ENCODE measurements at regions not wholly inside any gene's neighbourhood (a gene's known extent, or its start where the extent isn't known, plus 50 kb on each side); places are given as distances from the start of the nearest gene placed in this dataset.

DNA sequence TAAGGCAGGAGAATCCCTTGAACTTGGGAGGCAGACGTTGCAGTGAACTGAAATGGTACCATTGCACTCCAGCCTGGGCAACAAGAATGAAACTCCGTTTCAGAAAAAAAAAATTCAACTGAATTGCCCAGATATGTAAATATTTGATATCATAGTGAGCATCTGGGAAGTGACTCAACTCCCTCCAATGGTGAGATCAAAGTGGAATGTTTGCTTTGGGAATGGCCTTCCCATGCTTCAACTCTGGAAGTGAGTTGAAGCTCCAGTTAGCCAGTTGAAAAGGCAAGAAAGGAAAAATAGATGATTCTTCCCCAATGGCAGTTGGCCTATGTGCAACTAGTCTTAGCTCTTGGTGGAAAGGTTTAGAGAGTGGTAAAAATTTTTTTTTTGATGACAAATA lies 131.6 kb upstream of the CMC1 start:
- Histone ChIP-seq H3K4me1 (ENCODE audit: control insufficient read depth in 5 of 5, insufficient read depth in 5 of 5, low read length in 5 of 5) (peaks cover 0 to under 1% (median 0%) of the 10 kb centered on the region in 5 donors), H3K9me3 (ENCODE audit: control insufficient read depth in 4 of 4, insufficient read depth in 3 of 4, low read length in 3 of 4) (no peaks in the 10 kb centered on the region), H3K27ac (ENCODE audit: low read depth in 1 of 2, low read length in 1 of 2) (no peak overlapping the region), H3K9ac (ENCODE audit: insufficient read depth in 1 of 2, low read length in 2 of 2) (no peak overlapping the region), H3K36me3 (ENCODE audit: control insufficient read depth in 4 of 4, insufficient read depth in 4 of 4, low read length in 4 of 4) (no peaks in the 10 kb centered on the region), H3K4me3 (no peak overlapping the region), H3K27me3 (ENCODE audit: control insufficient read depth in 3 of 3, insufficient read depth in 3 of 3, low read length in 2 of 3) (no peaks in the 10 kb centered on the region)
- DNase-seq (no peak), ATAC-seq (ENCODE audit: insufficient read depth, low FRiP score) (no peak)
- WGBS, 2 donors, result 70 to 87% methylated on average over 2 of the region's 2 CpGs
- TF ChIP-seq, protein P1, sequence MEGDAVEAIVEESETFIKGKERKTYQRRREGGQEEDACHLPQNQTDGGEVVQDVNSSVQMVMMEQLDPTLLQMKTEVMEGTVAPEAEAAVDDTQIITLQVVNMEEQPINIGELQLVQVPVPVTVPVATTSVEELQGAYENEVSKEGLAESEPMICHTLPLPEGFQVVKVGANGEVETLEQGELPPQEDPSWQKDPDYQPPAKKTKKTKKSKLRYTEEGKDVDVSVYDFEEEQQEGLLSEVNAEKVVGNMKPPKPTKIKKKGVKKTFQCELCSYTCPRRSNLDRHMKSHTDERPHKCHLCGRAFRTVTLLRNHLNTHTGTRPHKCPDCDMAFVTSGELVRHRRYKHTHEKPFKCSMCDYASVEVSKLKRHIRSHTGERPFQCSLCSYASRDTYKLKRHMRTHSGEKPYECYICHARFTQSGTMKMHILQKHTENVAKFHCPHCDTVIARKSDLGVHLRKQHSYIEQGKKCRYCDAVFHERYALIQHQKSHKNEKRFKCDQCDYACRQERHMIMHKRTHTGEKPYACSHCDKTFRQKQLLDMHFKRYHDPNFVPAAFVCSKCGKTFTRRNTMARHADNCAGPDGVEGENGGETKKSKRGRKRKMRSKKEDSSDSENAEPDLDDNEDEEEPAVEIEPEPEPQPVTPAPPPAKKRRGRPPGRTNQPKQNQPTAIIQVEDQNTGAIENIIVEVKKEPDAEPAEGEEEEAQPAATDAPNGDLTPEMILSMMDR (IDR thresholded peaks at IDR 0.05; ENCODE audit: control extremely low read depth, extremely low read depth), result no peak

DNA sequence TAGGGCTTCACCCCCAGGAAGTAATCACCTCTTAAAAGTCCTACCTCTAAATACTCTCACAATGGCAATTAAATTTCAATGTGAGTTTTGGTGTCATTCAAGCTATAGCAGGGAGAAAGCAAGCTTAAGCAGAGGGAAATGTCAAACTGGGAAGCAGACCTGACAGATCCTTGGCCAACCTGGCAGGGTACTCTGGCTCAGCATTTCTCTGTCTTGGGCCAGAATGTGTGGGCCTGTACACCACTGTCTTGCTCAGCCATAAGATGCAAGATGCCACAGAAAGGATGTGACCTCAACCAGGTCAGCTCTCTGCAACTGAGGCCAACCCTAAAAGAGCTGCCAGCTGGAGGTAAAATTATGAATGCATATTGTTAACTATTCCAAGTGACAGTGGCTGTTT lies 130.6 kb upstream of the CMC1 start:
- Histone ChIP-seq H3K27me3 (ENCODE audit: control insufficient read depth in 3 of 3, insufficient read depth in 3 of 3, low read length in 2 of 3) (no peaks in the 10 kb centered on the region), H3K27ac (ENCODE audit: low read depth in 1 of 2, low read length in 1 of 2) (no peak overlapping the region), H3K4me3 (no peak overlapping the region), H3K9ac (ENCODE audit: insufficient read depth in 1 of 2, low read length in 2 of 2) (no peak overlapping the region), H3K9me3 (ENCODE audit: control insufficient read depth in 4 of 4, insufficient read depth in 3 of 4, low read length in 3 of 4) (no peaks in the 10 kb centered on the region), H3K36me3 (ENCODE audit: control insufficient read depth in 4 of 4, insufficient read depth in 4 of 4, low read length in 4 of 4) (no peaks in the 10 kb centered on the region), H3K4me1 (ENCODE audit: control insufficient read depth in 5 of 5, insufficient read depth in 5 of 5, low read length in 5 of 5) (peaks cover 0 to 3% (median 0%) of the 10 kb centered on the region in 5 donors)
- DNase-seq, result no peak
- ATAC-seq (ENCODE audit: insufficient read depth, low FRiP score), result no peak
- TF ChIP-seq, protein P1 (IDR thresholded peaks at IDR 0.05; ENCODE audit: control extremely low read depth, extremely low read depth), result no peak

- DNase-seq (no peak), ATAC-seq (ENCODE audit: insufficient read depth, low FRiP score) (no peak)
- Histone ChIP-seq H3K9me3 (ENCODE audit: control insufficient read depth in 4 of 4, insufficient read depth in 3 of 4, low read length in 3 of 4) (no peaks in the 10 kb centered on the region), H3K36me3 (ENCODE audit: control insufficient read depth in 4 of 4, insufficient read depth in 4 of 4, low read length in 4 of 4) (no peaks in the 10 kb centered on the region), H3K4me1 (ENCODE audit: control insufficient read depth in 5 of 5, insufficient read depth in 5 of 5, low read length in 5 of 5) (peaks cover 0 to 3% (median 0%) of the 10 kb centered on the region in 5 donors), H3K27me3 (ENCODE audit: control insufficient read depth in 3 of 3, insufficient read depth in 3 of 3, low read length in 2 of 3) (no peaks in the 10 kb centered on the region), H3K4me3 (peak overlapping the region; percentile 3), H3K27ac (ENCODE audit: low read depth in 1 of 2, low read length in 1 of 2) (no peak overlapping the region), H3K9ac (ENCODE audit: insufficient read depth in 1 of 2, low read length in 2 of 2) (no peak overlapping the region)
- 61 to 77% methylated on average over 4 of the region's 4 CpGs for WGBS, 2 donors
- TF ChIP-seq, protein P1 (IDR thresholded peaks at IDR 0.05; ENCODE audit: control extremely low read depth, extremely low read depth), result no peak
These were observed 126.5 kb upstream of the CMC1 start for GRCh38 chr3:28114893-28115292.

- H3K4me1 ChIP-seq (ENCODE audit: control insufficient read depth in 5 of 5, insufficient read depth in 5 of 5, low read length in 5 of 5), result peaks cover 0 to 3% (median 0%) of the 10 kb centered on the region in 5 donors
- H3K27me3 ChIP-seq (ENCODE audit: control insufficient read depth in 3 of 3, insufficient read depth in 3 of 3, low read length in 2 of 3), result no peaks in the 10 kb centered on the region
- H3K36me3 ChIP-seq (ENCODE audit: control insufficient read depth in 4 of 4, insufficient read depth in 4 of 4, low read length in 4 of 4), result no peaks in the 10 kb centered on the region
- ATAC-seq (ENCODE audit: insufficient read depth, low FRiP score) (no peak), DNase-seq (no peak)
- 93% methylated on average over 1 of the region's 1 CpG for WGBS, 2 donors
- H3K4me3 ChIP-seq, result no peak overlapping the region
- TF ChIP-seq, protein P1 (IDR thresholded peaks at IDR 0.05; ENCODE audit: control extremely low read depth, extremely low read depth), result no peak
- H3K9ac ChIP-seq (ENCODE audit: insufficient read depth in 1 of 2, low read length in 2 of 2), result no peak overlapping the region
- H3K9me3 ChIP-seq (ENCODE audit: control insufficient read depth in 4 of 4, insufficient read depth in 3 of 4, low read length in 3 of 4), result no peaks in the 10 kb centered on the region
- H3K27ac ChIP-seq (ENCODE audit: low read depth in 1 of 2, low read length in 1 of 2), result no peak overlapping the region
These were observed 126.1 kb upstream of the CMC1 start for GRCh38 chr3:28115316-28115715.

All from lung (tissue), 11 donors.